ENCODE measurements at regions not wholly inside any gene's neighbourhood (a gene's known extent, or its start where the extent isn't known, plus 50 kb on each side); places are given as distances from the start of the nearest gene placed in this dataset.

- H3K4me1 ChIP-seq (ENCODE audit: insufficient read depth, low read length, poor library complexity, severe bottlenecking) = no peaks in the 10 kb centered on the region
- DNase-seq (ENCODE audit: low spot score) = no peak
- ChIA-PET POLR2A (ENCODE audit: low non-redundant PET) (no interaction called here), CTCF (no interaction called here)
- H3K4me3 ChIP-seq (ENCODE audit: low read depth, low read length, poor library complexity, severe bottlenecking) = no peak overlapping the region
- BruUV-seq (replicated peaks) = no TSS peak
- no peaks in the 10 kb centered on the region for H3K36me3 ChIP-seq (ENCODE audit: insufficient read depth, low read length, poor library complexity, severe bottlenecking)
- TF ChIP-seq, protein P1, sequence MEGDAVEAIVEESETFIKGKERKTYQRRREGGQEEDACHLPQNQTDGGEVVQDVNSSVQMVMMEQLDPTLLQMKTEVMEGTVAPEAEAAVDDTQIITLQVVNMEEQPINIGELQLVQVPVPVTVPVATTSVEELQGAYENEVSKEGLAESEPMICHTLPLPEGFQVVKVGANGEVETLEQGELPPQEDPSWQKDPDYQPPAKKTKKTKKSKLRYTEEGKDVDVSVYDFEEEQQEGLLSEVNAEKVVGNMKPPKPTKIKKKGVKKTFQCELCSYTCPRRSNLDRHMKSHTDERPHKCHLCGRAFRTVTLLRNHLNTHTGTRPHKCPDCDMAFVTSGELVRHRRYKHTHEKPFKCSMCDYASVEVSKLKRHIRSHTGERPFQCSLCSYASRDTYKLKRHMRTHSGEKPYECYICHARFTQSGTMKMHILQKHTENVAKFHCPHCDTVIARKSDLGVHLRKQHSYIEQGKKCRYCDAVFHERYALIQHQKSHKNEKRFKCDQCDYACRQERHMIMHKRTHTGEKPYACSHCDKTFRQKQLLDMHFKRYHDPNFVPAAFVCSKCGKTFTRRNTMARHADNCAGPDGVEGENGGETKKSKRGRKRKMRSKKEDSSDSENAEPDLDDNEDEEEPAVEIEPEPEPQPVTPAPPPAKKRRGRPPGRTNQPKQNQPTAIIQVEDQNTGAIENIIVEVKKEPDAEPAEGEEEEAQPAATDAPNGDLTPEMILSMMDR (conservative IDR thresholded peaks at IDR 0.05; ENCODE audit: low read depth, low read length) = no peak
- TF ChIP-seq EZH2 (IDR thresholded peaks at IDR 0.05; ENCODE audit: borderline replicate concordance, low read depth, low read length, poor library complexity, severe bottlenecking) = no peak
- no peaks in the 10 kb centered on the region for H3K9me3 ChIP-seq (ENCODE audit: low read depth, low read length, poor library complexity, severe bottlenecking)
- intact Hi-C loops (cut with micrococcal nuclease; ENCODE audit: unreplicated experiment) = no loop called here
- peaks cover 80% of the 10 kb centered on the region for H3K27me3 ChIP-seq (replicated peaks; ENCODE audit: insufficient read depth, low read depth, low read length, poor library complexity)
- H3K27ac ChIP-seq (ENCODE audit: low read depth, low read length, poor library complexity, severe bottlenecking) = no peak overlapping the region
Measured at GRCh38 chr20:5433352-5433751, 116.6 kb upstream of the PROKR2 start.

DNA sequence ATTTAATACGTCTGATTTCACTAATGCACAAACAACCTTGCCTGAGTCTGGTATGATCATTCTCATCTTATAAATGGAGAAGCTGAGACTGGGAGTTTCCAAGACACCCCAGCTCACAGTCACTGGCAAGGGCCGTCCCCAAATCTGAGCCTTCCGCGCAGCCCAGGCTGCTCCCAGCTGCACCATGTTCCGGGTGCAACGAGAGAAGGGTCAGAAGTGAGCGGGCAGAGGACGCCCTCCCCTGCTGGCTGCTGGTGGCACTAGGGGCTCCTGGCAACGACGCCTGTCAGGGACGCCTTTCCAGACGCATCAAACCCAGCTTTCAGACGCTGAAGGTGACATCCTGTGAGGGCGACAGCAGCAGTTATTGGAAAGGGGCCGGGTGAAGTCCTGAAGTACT, 115.3 kb upstream of the PROKR2 start:
- ChIA-PET CTCF (no interaction called here), POLR2A (ENCODE audit: low non-redundant PET) (no interaction called here)
- Histone ChIP-seq H3K27ac (ENCODE audit: low read depth, low read length, poor library complexity, severe bottlenecking) (no peak overlapping the region), H3K36me3 (ENCODE audit: insufficient read depth, low read length, poor library complexity, severe bottlenecking) (no peaks in the 10 kb centered on the region), H3K27me3 (replicated peaks; ENCODE audit: insufficient read depth, low read depth, low read length, poor library complexity) (peaks cover 84% of the 10 kb centered on the region), H3K4me1 (ENCODE audit: insufficient read depth, low read length, poor library complexity, severe bottlenecking) (no peaks in the 10 kb centered on the region), H3K9me3 (ENCODE audit: low read depth, low read length, poor library complexity, severe bottlenecking) (no peaks in the 10 kb centered on the region), H3K4me3 (ENCODE audit: low read depth, low read length, poor library complexity, severe bottlenecking) (no peak overlapping the region)
- TF ChIP-seq EZH2 (IDR thresholded peaks at IDR 0.05; ENCODE audit: borderline replicate concordance, low read depth, low read length, poor library complexity, severe bottlenecking) = no peak
- TF ChIP-seq, protein P1 (conservative IDR thresholded peaks at IDR 0.05; ENCODE audit: low read depth, low read length) = no peak
- intact Hi-C loops (cut with micrococcal nuclease; ENCODE audit: unreplicated experiment) = no loop called here
- BruUV-seq (replicated peaks) = no TSS peak
- DNase-seq (ENCODE audit: low spot score) = no peak

- no peaks in the 10 kb centered on the region for H3K9me3 ChIP-seq (ENCODE audit: low read depth, low read length, poor library complexity, severe bottlenecking)
- peaks cover 82% of the 10 kb centered on the region for H3K27me3 ChIP-seq (replicated peaks; ENCODE audit: insufficient read depth, low read depth, low read length, poor library complexity)
- no TSS peak for BruUV-seq (replicated peaks)
- POLR2A ChIA-PET (ENCODE audit: low non-redundant PET) = no interaction called here
- no peaks in the 10 kb centered on the region for H3K36me3 ChIP-seq (ENCODE audit: insufficient read depth, low read length, poor library complexity, severe bottlenecking)
- CTCF ChIA-PET = no interaction called here
- no peaks in the 10 kb centered on the region for H3K4me1 ChIP-seq (ENCODE audit: insufficient read depth, low read length, poor library complexity, severe bottlenecking)
- intact Hi-C loops (cut with micrococcal nuclease; ENCODE audit: unreplicated experiment) = no loop called here
- no peak overlapping the region for H3K4me3 ChIP-seq (ENCODE audit: low read depth, low read length, poor library complexity, severe bottlenecking)
- no peak overlapping the region for H3K27ac ChIP-seq (ENCODE audit: low read depth, low read length, poor library complexity, severe bottlenecking)
- TF ChIP-seq, protein P1 (conservative IDR thresholded peaks at IDR 0.05; ENCODE audit: low read depth, low read length) = no peak
- TF ChIP-seq EZH2 (IDR thresholded peaks at IDR 0.05; ENCODE audit: borderline replicate concordance, low read depth, low read length, poor library complexity, severe bottlenecking) = no peak
- no peak for DNase-seq (ENCODE audit: low spot score)
Measured at GRCh38 chr20:5430670-5431069, 113.9 kb upstream of the PROKR2 start.

Data from A673 (cell line).